ENCODE measurements at regions not wholly inside any gene's neighbourhood (a gene's known extent, or its start where the extent isn't known, plus 50 kb on each side); places are given as distances from the start of the nearest gene placed in this dataset.

- POLR2A ChIA-PET = no interaction called here
- no peaks in the 10 kb centered on the region for H3K27me3 Mint-ChIP-seq
- CTCF ChIA-PET = no interaction called here
- H3K4me3 Mint-ChIP-seq = no peak overlapping the region
- H3K4me1 Mint-ChIP-seq = no peaks in the 10 kb centered on the region
- no peak overlapping the region for H3K27ac Mint-ChIP-seq
- H3K9me3 Mint-ChIP-seq = no peaks in the 10 kb centered on the region
- DNase-seq = no peak
- H3K36me3 Mint-ChIP-seq (ENCODE audit: low read depth) = no peaks in the 10 kb centered on the region
Measured at GRCh38 chr9:14031810-14032209, 282.1 kb downstream of the NFIB start.

GRCh38 chr9:14031060-14031414 lies 282.9 kb downstream of the NFIB start:
- ChIA-PET POLR2A (no interaction called here), CTCF (no interaction called here)
- H3K27me3 Mint-ChIP-seq = no peaks in the 10 kb centered on the region

DNA sequence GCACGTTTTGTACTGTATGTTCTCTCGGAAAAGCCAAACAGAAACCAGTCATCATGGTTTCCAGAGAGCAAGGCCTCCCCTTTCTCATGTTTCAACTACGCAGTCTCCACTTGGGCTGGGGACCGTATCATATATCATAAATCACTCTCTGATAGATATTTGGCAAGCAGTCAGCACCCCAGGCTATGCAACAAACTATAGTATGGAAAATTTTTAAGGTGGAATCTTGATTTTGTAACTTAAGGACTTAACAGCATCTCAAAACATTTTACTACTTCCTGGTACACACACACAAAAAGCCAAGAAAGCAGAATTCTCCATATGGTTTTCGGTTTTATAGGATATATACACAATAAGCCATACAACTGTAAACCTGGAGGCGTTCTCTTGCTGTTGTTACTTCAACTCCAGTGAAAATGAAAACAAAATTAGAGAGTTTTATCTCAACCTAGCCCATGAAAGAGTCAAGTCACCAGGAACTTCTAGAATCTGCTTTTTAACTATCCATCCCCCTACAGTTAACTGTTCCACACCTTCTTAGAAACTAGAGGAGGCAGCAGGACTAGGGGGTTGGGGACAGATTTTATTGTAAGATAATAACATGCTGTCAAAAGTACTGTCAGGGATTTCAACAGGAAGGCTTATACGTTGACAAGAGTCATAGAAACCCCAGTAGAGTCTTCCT lies 283.4 kb downstream of the NFIB start:
- no peak for DNase-seq
- ChIA-PET POLR2A (no interaction called here), CTCF (no interaction called here)
- no peaks in the 10 kb centered on the region for H3K9me3 Mint-ChIP-seq
- no peak overlapping the region for H3K4me3 Mint-ChIP-seq
- H3K27ac Mint-ChIP-seq = no peak overlapping the region
- no peaks in the 10 kb centered on the region for H3K4me1 Mint-ChIP-seq
- no peaks in the 10 kb centered on the region for H3K27me3 Mint-ChIP-seq
- H3K36me3 Mint-ChIP-seq (ENCODE audit: low read depth) = no peaks in the 10 kb centered on the region

More at GRCh38 chr9:14031060-14031414, 282.9 kb downstream of the NFIB start:
- Mint-ChIP-seq H3K27ac (no peak overlapping the region), H3K36me3 (ENCODE audit: low read depth) (no peaks in the 10 kb centered on the region), H3K4me3 (no peak overlapping the region), H3K9me3 (no peaks in the 10 kb centered on the region), H3K4me1 (no peaks in the 10 kb centered on the region)
- DNase-seq = no peak

DNA sequence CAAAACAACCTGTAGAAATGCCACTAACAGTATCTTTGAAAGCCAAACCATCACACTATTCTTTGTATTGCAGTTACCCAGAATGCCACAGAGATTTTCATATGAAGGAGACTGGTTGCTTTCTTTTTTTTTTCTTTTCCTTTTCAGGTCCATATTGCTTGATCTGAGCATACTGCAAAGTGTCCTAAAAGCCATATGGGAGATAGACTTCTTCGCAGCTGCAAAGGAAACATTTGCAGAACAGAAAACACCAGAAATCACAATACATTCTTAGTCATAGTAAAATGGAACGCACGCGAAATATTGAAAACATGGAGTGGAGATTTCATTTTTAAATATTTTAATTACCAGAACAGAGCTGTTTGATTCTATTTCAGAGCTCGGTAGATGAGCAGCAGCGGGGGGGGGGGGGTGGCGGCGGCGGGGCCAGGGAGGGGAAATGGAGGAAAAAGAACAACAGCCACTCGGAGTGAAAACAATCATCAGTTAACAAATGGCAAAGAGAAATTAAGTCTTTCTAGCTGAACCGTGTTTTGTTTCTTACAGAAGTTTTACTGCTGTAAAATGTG lies 284.1 kb downstream of the NFIB start:
- Mint-ChIP-seq H3K4me3 (no peak overlapping the region), H3K4me1 (no peaks in the 10 kb centered on the region), H3K36me3 (ENCODE audit: low read depth) (no peaks in the 10 kb centered on the region), H3K27me3 (no peaks in the 10 kb centered on the region), H3K9me3 (no peaks in the 10 kb centered on the region), H3K27ac (no peak overlapping the region)
- ChIA-PET POLR2A (no interaction called here), CTCF (no interaction called here)
- no peak for DNase-seq

GRCh38 chr9:14027116-14027800 lies 286.7 kb downstream of the NFIB start:
- Mint-ChIP-seq H3K36me3 (ENCODE audit: low read depth) (no peaks in the 10 kb centered on the region), H3K27ac (no peak overlapping the region), H3K27me3 (no peaks in the 10 kb centered on the region), H3K4me3 (no peak overlapping the region), H3K9me3 (no peaks in the 10 kb centered on the region), H3K4me1 (no peaks in the 10 kb centered on the region)
- ChIA-PET CTCF (no interaction called here), POLR2A (no interaction called here)
- no peak for DNase-seq

DNA sequence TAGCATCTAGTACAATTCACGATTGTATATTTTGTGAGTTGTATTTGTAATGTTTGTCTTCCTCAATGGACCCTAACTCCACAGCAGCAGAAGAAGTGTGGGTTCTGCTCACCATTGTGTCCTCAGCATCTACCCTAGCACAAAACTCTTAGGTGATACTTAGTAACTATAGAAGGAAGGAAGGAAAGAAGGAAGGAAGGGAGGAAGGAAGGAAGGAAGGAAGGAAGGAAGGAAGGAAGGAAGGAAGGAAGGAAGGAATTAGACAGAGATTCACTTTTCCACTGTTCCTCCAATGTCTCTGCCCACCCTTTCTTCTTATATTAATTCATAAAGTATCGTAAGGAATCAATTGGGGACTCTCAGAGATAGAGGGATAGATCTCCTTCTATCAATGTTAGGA lies 288.2 kb downstream of the NFIB start:
- Mint-ChIP-seq H3K9me3 (no peaks in the 10 kb centered on the region), H3K27ac (no peak overlapping the region), H3K4me1 (no peaks in the 10 kb centered on the region), H3K27me3 (no peaks in the 10 kb centered on the region), H3K4me3 (no peak overlapping the region), H3K36me3 (ENCODE audit: low read depth) (no peaks in the 10 kb centered on the region)
- DNase-seq = no peak
- ChIA-PET CTCF (no interaction called here), POLR2A (no interaction called here)

DNA sequence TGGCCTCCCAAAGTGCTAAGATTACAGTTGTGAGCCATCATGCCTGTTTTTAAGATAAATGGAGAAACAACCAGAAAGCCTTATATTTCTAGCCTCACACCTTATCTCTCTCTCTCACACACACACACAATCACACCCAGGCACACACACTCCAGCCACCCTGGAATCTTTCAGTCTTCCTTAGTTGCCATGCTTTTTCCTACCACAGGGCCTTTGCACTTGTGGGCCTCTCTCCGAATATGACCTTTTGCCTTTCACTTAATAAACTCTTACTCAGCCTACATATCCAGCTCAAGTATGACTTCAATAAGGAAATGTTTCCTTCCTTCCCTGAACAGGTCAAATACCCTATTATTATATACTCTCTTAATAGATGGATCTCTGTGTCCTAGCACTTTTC lies 290.7 kb downstream of the NFIB start:
- Mint-ChIP-seq H3K27me3 (no peaks in the 10 kb centered on the region), H3K36me3 (ENCODE audit: low read depth) (no peaks in the 10 kb centered on the region), H3K4me3 (no peak overlapping the region), H3K9me3 (no peaks in the 10 kb centered on the region), H3K27ac (no peak overlapping the region), H3K4me1 (no peaks in the 10 kb centered on the region)
- no peak for DNase-seq
- CTCF ChIA-PET = no interaction called here
- POLR2A ChIA-PET = no interaction called here

GRCh38 chr9:14021871-14022525 lies 291.9 kb downstream of the NFIB start:
- Mint-ChIP-seq H3K4me3 (no peak overlapping the region), H3K9me3 (no peaks in the 10 kb centered on the region), H3K36me3 (ENCODE audit: low read depth) (no peaks in the 10 kb centered on the region), H3K27ac (no peak overlapping the region), H3K4me1 (no peaks in the 10 kb centered on the region), H3K27me3 (no peaks in the 10 kb centered on the region)
- ChIA-PET POLR2A (no interaction called here), CTCF (no interaction called here)
- no peak for DNase-seq

GRCh38 chr9:14018081-14018480 lies 295.9 kb downstream of the NFIB start:
- Mint-ChIP-seq H3K9me3 (peaks cover 3% of the 10 kb centered on the region), H3K4me1 (no peaks in the 10 kb centered on the region), H3K4me3 (no peak overlapping the region), H3K27me3 (no peaks in the 10 kb centered on the region), H3K27ac (no peak overlapping the region), H3K36me3 (ENCODE audit: low read depth) (no peaks in the 10 kb centered on the region)
- no peak for DNase-seq
- ChIA-PET POLR2A (no interaction called here), CTCF (no interaction called here)

DNA sequence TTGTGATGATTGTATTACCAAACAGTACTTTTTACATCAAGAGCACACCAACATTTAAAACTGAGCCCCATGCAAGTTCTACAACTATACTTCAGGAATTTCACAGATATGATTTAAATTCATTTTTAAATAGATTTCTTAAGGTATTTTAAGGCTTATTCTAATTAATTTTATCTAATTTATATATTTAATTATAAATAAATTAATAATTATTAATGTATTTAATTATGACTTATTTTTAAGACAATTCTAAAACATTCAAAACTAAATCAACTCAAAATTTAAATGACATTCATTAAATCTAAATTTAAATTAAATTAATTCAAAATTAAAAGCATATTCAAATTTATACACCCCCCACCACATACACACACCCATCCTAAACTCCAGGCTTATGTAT lies 299.2 kb downstream of the NFIB start:
- ChIA-PET POLR2A (no interaction called here), CTCF (no interaction called here)
- no peaks in the 10 kb centered on the region for H3K36me3 Mint-ChIP-seq (ENCODE audit: low read depth)
- DNase-seq = no peak
- no peaks in the 10 kb centered on the region for H3K4me1 Mint-ChIP-seq
- no peaks in the 10 kb centered on the region for H3K27me3 Mint-ChIP-seq
- no peak overlapping the region for H3K4me3 Mint-ChIP-seq
- no peak overlapping the region for H3K27ac Mint-ChIP-seq
- peaks cover 3% of the 10 kb centered on the region for H3K9me3 Mint-ChIP-seq

- H3K36me3 Mint-ChIP-seq (ENCODE audit: low read depth) = no peaks in the 10 kb centered on the region
- ChIA-PET CTCF (no interaction called here), POLR2A (no interaction called here)
- H3K27me3 Mint-ChIP-seq = no peaks in the 10 kb centered on the region
- H3K9me3 Mint-ChIP-seq = peaks cover 3% of the 10 kb centered on the region
- DNase-seq = no peak
- no peak overlapping the region for H3K4me3 Mint-ChIP-seq
- H3K4me1 Mint-ChIP-seq = no peaks in the 10 kb centered on the region
- no peak overlapping the region for H3K27ac Mint-ChIP-seq
Measured at GRCh38 chr9:14014218-14014617, 299.7 kb downstream of the NFIB start.

- DNase-seq = no peak
- H3K27ac Mint-ChIP-seq = no peak overlapping the region
- POLR2A ChIA-PET = no interaction called here
- CTCF ChIA-PET = no interaction called here
- peaks cover 5% of the 10 kb centered on the region for H3K9me3 Mint-ChIP-seq
- no peak overlapping the region for H3K4me3 Mint-ChIP-seq
- H3K36me3 Mint-ChIP-seq (ENCODE audit: low read depth) = no peaks in the 10 kb centered on the region
- no peaks in the 10 kb centered on the region for H3K27me3 Mint-ChIP-seq
- H3K4me1 Mint-ChIP-seq = no peaks in the 10 kb centered on the region
Measured at GRCh38 chr9:14011799-14012560, 302.0 kb downstream of the NFIB start.

- no peak for DNase-seq
Measured at GRCh38 chr9:14007190-14007769, 306.7 kb downstream of the NFIB start.

More at GRCh38 chr9:14007190-14007769, 306.7 kb downstream of the NFIB start:
- no peaks in the 10 kb centered on the region for H3K27me3 Mint-ChIP-seq
- no peaks in the 10 kb centered on the region for H3K4me1 Mint-ChIP-seq
- no peak overlapping the region for H3K27ac Mint-ChIP-seq
- H3K36me3 Mint-ChIP-seq (ENCODE audit: low read depth) = no peaks in the 10 kb centered on the region
- peaks cover 2% of the 10 kb centered on the region for H3K9me3 Mint-ChIP-seq
- H3K4me3 Mint-ChIP-seq = no peak overlapping the region
- CTCF ChIA-PET = no interaction called here
- POLR2A ChIA-PET = no interaction called here
